NCI-H748 (cell line): ENCODE measurements at regions not wholly inside any gene's neighbourhood (a gene's known extent, or its start where the extent isn't known, plus 50 kb on each side); places are given as distances from the start of the nearest gene placed in this dataset.
"Not testable (repeated sequence)": the region's sequence is repeated elsewhere in the genome, so short reads cannot be mapped to it uniquely, and the experiment has no call there.

Source experiments
- DNase-seq: peaks from one replicate; lab custom pipeline; 2025; ENCODE audit not compliant: unreplicated experiment; lab: John Stamatoyannopoulos, UW

- not testable (repeated sequence) for DNase-seq
Measured at GRCh38 chr10:4274671-4275070, 489.7 kb upstream of the KLF6 start.

- no peak for DNase-seq
Measured at GRCh38 chr10:4271193-4271592, 486.2 kb upstream of the KLF6 start.

GRCh38 chr10:4270116-4270515 is 485.1 kb upstream of the KLF6 start:
- no peak for DNase-seq

- not testable (repeated sequence) for DNase-seq
Measured at GRCh38 chr10:4268490-4268889, 483.5 kb upstream of the KLF6 start.

GRCh38 chr10:4267086-4267773 is 482.2 kb upstream of the KLF6 start:
- peak; percentile 5 for DNase-seq

- no peak for DNase-seq
Measured at GRCh38 chr10:4266416-4267085, 481.5 kb upstream of the KLF6 start.

GRCh38 chr10:4265964-4266363 is 481.0 kb upstream of the KLF6 start:
- DNase-seq: peak; percentile 24

- DNase-seq: no peak
Measured at GRCh38 chr10:4264209-4264865, 479.3 kb upstream of the KLF6 start.

GRCh38 chr10:4263601-4263921 is 478.6 kb upstream of the KLF6 start:
- no peak for DNase-seq

- no peak for DNase-seq
Measured at GRCh38 chr10:4262870-4263600, 478.0 kb upstream of the KLF6 start.

- DNase-seq: no peak
Measured at GRCh38 chr10:4262449-4262848, 477.4 kb upstream of the KLF6 start.

GRCh38 chr10:4260483-4261124 is 475.6 kb upstream of the KLF6 start:
- DNase-seq: no peak

- no peak for DNase-seq
Measured at GRCh38 chr10:4257939-4258465, 473.0 kb upstream of the KLF6 start.

- no peak for DNase-seq
Measured at GRCh38 chr10:4256971-4257370, 472.0 kb upstream of the KLF6 start.

- DNase-seq: no peak
Measured at GRCh38 chr10:4255751-4256150, 470.7 kb upstream of the KLF6 start.

GRCh38 chr10:4254101-4254994 is 469.3 kb upstream of the KLF6 start:
- no peak for DNase-seq

GRCh38 chr10:4252701-4253100 is 467.7 kb upstream of the KLF6 start:
- no peak for DNase-seq

GRCh38 chr10:4250587-4250887 is 465.5 kb upstream of the KLF6 start:
- DNase-seq: no peak

GRCh38 chr10:4249841-4250586 is 465.0 kb upstream of the KLF6 start:
- DNase-seq: no peak

GRCh38 chr10:4247379-4247778 is 462.4 kb upstream of the KLF6 start:
- DNase-seq: no peak
